Coronary artery (tissue), 2 donors: ENCODE measurements at regions not wholly inside any gene's neighbourhood (a gene's known extent, or its start where the extent isn't known, plus 50 kb on each side); places are given as distances from the start of the nearest gene placed in this dataset.

ENCODE experiments used
- DNase-seq: peaks from one replicate; pipeline ENCODE4 v3.0.0-alpha.2; 2017; ENCODE audit warnings: low spot score
- H3K27ac ChIP-seq, 2 donors: fragments of 200-600 bp; sonication (generic); one replicate each; pipeline ENCODE4 v1.5.1; 2016 to 2019
- H3K4me3 ChIP-seq: fragments of 200-600 bp; sonication (generic); 2 replicates; pipeline ENCODE4 v1.5.1; 2016; ENCODE audit warnings: mild to moderate bottlenecking, moderate library complexity
- CTCF ChIP-seq: fragments of 200-600 bp; sonication (generic); IDR thresholded peaks from one replicate; pipeline ENCODE4 v1.5.1; 2019; ENCODE audit warnings: antibody characterized with exemption

DNA sequence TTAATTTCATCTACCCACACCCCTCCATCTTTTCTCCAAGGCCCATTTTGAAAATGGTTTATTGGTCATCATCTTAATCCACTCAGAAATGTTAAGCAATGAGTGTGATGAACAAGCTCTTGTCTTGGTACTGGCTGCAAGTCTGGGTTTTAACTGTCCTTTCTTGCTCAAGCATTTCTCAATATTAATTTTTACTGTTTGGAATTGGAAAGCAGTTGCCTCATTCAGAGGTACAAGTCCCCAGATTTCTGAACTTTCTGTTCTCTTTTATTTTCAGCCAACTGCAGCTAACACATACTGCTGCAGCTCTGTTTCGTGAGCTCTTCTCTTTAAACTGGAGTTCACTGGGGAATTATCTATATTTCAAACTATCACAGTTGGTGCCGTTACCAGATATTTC, 99.4 kb upstream of the TEX51 start:
- no peak for TF ChIP-seq CTCF
- H3K27ac ChIP-seq, result no peak overlapping the region
- DNase-seq, result no peak

DNA sequence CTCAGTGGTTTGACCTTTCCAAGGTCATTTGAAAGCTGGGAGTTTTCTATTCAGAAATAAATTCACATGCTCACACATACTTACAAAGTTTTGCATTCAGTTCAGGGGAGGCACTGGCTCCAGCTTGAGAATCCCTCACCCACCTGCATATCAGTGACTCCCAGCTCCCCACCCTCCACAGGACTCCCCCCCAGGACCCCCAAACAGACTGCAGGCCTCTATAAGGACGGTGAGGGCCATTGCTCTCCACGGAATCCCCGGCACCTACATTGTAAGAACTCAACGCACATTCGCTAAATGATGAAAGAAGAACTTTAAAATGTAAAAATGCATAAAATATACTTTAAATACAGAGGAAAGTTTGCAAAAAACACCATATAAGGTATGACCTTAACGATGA, 97.2 kb upstream of the TEX51 start:
- Histone ChIP-seq H3K27ac (no peak overlapping the region), H3K4me3 (no peak overlapping the region)
- DNase-seq, result no peak
- TF ChIP-seq CTCF, result no peak

More for the DNA sequence above, 99.4 kb upstream of the TEX51 start:
- no peak overlapping the region for H3K4me3 ChIP-seq

DNA sequence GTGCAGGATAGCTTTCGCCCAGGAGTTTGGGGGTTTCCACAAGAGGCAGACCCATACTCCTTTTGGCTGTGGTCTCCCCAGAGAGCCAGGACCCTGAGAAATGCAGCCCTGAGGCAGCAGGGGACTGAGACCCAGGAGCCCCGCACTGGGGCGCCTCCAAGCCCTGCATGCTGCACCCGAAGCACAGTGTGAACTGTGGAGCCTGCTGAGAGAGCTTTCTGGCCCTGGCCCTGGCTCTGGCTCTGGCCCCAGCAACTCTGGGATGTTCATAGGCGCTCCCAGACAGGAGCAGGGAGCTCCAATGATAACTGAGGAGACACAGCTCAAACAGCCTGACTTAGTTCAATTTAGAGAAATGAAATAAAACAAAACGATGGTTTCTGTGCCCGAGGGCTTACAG, 96.4 kb upstream of the TEX51 start:
- Histone ChIP-seq H3K27ac (no peak overlapping the region), H3K4me3 (no peak overlapping the region)
- no peak for TF ChIP-seq CTCF
- DNase-seq, result no peak

- DNase-seq, result no peak
- Histone ChIP-seq H3K4me3 (no peak overlapping the region), H3K27ac (no peak overlapping the region)
- no peak for TF ChIP-seq CTCF
These were observed 95.8 kb upstream of the TEX51 start for GRCh38 chr2:126802774-126803433.

DNA sequence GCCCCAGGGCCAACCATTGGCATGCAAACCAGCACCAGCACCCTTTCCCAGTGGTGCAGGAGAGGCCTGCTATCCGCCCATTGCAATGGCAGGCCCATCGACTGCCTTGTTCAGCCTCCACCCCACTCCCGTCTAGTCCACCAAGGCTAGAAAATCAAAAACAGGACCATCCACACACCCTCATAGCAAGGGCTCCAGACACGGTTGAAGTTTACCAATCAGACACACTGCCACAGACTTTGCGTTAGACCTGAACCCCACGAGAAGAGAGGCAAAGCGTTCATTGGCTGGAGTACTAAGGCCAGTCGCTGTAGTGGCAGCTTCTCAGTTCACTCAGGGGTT, 95.3 kb upstream of the TEX51 start:
- TF ChIP-seq CTCF, result no peak
- no peak overlapping the region for H3K4me3 ChIP-seq
- H3K27ac ChIP-seq, result no peak overlapping the region
- DNase-seq, result no peak

GRCh38 chr2:126804347-126804746, 94.3 kb upstream of the TEX51 start:
- Histone ChIP-seq H3K27ac (no peak overlapping the region), H3K4me3 (no peak overlapping the region)
- no peak for DNase-seq
- TF ChIP-seq CTCF, result no peak

- no peak for DNase-seq
- Histone ChIP-seq H3K4me3 (no peak overlapping the region), H3K27ac (no peak overlapping the region)
- TF ChIP-seq CTCF, result no peak
These were observed 89.8 kb upstream of the TEX51 start for GRCh38 chr2:126808929-126809328.
